ENCODE measurements at regions not wholly inside any gene's neighbourhood (a gene's known extent, or its start where the extent isn't known, plus 50 kb on each side); places are given as distances from the start of the nearest gene placed in this dataset.

DNA sequence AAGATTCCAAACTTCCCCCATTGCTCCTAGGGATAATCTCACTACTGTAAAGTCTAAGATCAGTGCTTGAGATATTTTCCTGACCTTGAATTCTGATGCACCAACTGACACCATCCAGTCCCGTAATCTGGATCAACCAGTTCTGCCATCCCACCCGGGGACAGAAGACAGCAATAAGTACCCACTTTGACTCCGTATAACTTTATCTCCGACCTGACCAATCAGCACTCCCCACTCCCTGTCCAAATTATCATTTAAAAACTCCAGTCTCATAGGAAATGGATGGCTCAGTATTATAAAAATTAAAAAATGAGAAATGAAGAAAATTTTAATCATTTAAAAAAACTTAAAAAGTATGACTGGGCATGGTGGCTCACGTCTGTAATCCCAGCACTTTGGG, 61.4 kb upstream of the ABCC4 start:
- TF ChIP-seq POLR2A (IDR thresholded peaks at IDR 0.05; ENCODE audit: low read length) (no peak), GATA1 (IDR thresholded peaks at IDR 0.05; ENCODE audit: low read depth, low read length) (no peak)
